Colonic mucosa (tissue), 4 donors: ENCODE measurements at regions not wholly inside any gene's neighbourhood (a gene's known extent, or its start where the extent isn't known, plus 50 kb on each side); places are given as distances from the start of the nearest gene placed in this dataset.

ENCODE experiments used
- DNase-seq: peaks from one replicate; pipeline ENCODE4 v3.0.0-alpha.2; 2020
- H3K27ac ChIP-seq: fragments of 200-600 bp; one replicate; pipeline ENCODE4 v1.8.0; 2021
- H3K27me3 ChIP-seq: fragments of 200-600 bp; one replicate; pipeline ENCODE4 v1.8.0; 2021
- H3K36me3 ChIP-seq: fragments of 200-600 bp; one replicate; pipeline ENCODE4 v1.8.0; 2021
- H3K4me1 ChIP-seq: fragments of 200-600 bp; one replicate; pipeline ENCODE4 v1.8.0; 2021; ENCODE audit warnings: mild to moderate bottlenecking
- H3K4me3 ChIP-seq: fragments of 200-600 bp; one replicate; pipeline ENCODE4 v1.8.0; 2021
- H3K9ac ChIP-seq, 2 donors: one replicate each; pipeline ENCODE4 v1.7.0; 2013; ENCODE audit warnings: control low read depth in 2 of 2, low read depth in 2 of 2, low read length in 2 of 2
- H3K9me3 ChIP-seq: fragments of 200-600 bp; one replicate; pipeline ENCODE4 v1.8.0; 2021
- CTCF ChIP-seq: fragments of 200-600 bp; IDR thresholded peaks from one replicate; pipeline ENCODE4 v1.8.0; 2022; ENCODE audit warnings: antibody characterized with exemption, mild to moderate bottlenecking
- intact Hi-C: fragments of 100-400 bp; cut with DNase I; formaldehyde crosslinking; loops from one replicate; pipeline ENCODE4 v1.14.1; 2022
- donor health status: healthy.
- donor health status: DM: no; HTN: no; CAD: no.
- donor health status: DM: no; HTN: no; CAD: no.

GRCh38 chr22:49590381-49590780 is 237.3 kb downstream of the BRD1 start:
- no peak overlapping the region for H3K9ac ChIP-seq
- H3K9me3 ChIP-seq, result no peaks in the 10 kb centered on the region
- H3K27ac ChIP-seq, result no peak overlapping the region
- DNase-seq, result no peak
- no peak overlapping the region for H3K4me3 ChIP-seq
- no peaks in the 10 kb centered on the region for H3K27me3 ChIP-seq
- TF ChIP-seq CTCF, result no peak
- intact Hi-C loops, result no loop called here
- no peaks in the 10 kb centered on the region for H3K36me3 ChIP-seq
- H3K4me1 ChIP-seq, result no peaks in the 10 kb centered on the region

GRCh38 chr22:49589811-49590210 is 237.9 kb downstream of the BRD1 start:
- intact Hi-C loops, result no loop called here
- no peak for TF ChIP-seq CTCF
- no peaks in the 10 kb centered on the region for H3K36me3 ChIP-seq

GRCh38 chr22:49589301-49589700 is 238.4 kb downstream of the BRD1 start:
- no peaks in the 10 kb centered on the region for H3K27me3 ChIP-seq
- intact Hi-C loops, result no loop called here
- no peaks in the 10 kb centered on the region for H3K4me1 ChIP-seq
- H3K9ac ChIP-seq, result no peak overlapping the region
- H3K27ac ChIP-seq, result no peak overlapping the region
- no peak for DNase-seq
- TF ChIP-seq CTCF, result no peak
- H3K4me3 ChIP-seq, result no peak overlapping the region
- no peaks in the 10 kb centered on the region for H3K9me3 ChIP-seq
- no peaks in the 10 kb centered on the region for H3K36me3 ChIP-seq

More at GRCh38 chr22:49589811-49590210, 237.9 kb downstream of the BRD1 start:
- Histone ChIP-seq H3K27me3 (no peaks in the 10 kb centered on the region), H3K9ac (no peak overlapping the region), H3K4me3 (no peak overlapping the region), H3K4me1 (no peaks in the 10 kb centered on the region), H3K9me3 (no peaks in the 10 kb centered on the region), H3K27ac (no peak overlapping the region)
- no peak for DNase-seq

- Histone ChIP-seq H3K36me3 (no peaks in the 10 kb centered on the region), H3K9ac (no peak overlapping the region), H3K27me3 (no peaks in the 10 kb centered on the region), H3K4me1 (no peaks in the 10 kb centered on the region), H3K27ac (no peak overlapping the region), H3K4me3 (no peak overlapping the region), H3K9me3 (no peaks in the 10 kb centered on the region)
- no peak for DNase-seq
- intact Hi-C loops, result no loop called here
- no peak for TF ChIP-seq CTCF
Measured at GRCh38 chr22:49588739-49589138, 238.9 kb downstream of the BRD1 start.

- H3K36me3 ChIP-seq, result no peaks in the 10 kb centered on the region
- H3K27me3 ChIP-seq, result no peaks in the 10 kb centered on the region
- intact Hi-C loops, result no loop called here
- no peak overlapping the region for H3K27ac ChIP-seq
- no peak for TF ChIP-seq CTCF
- no peaks in the 10 kb centered on the region for H3K4me1 ChIP-seq
- no peak overlapping the region for H3K4me3 ChIP-seq
- no peak overlapping the region for H3K9ac ChIP-seq
- DNase-seq, result no peak
- no peaks in the 10 kb centered on the region for H3K9me3 ChIP-seq
Measured at GRCh38 chr22:49587987-49588386, 239.7 kb downstream of the BRD1 start.

- Histone ChIP-seq H3K9me3 (no peaks in the 10 kb centered on the region), H3K4me1 (no peaks in the 10 kb centered on the region), H3K4me3 (no peak overlapping the region), H3K9ac (no peak overlapping the region), H3K27ac (no peak overlapping the region), H3K27me3 (no peaks in the 10 kb centered on the region), H3K36me3 (no peaks in the 10 kb centered on the region)
- TF ChIP-seq CTCF, result no peak
- intact Hi-C loops, result no loop called here
- no peak for DNase-seq
Measured at GRCh38 chr22:49587421-49587820, 240.3 kb downstream of the BRD1 start.
